Endothelial cell (in vitro differentiated cells): ENCODE measurements at regions not wholly inside any gene's neighbourhood (a gene's known extent, or its start where the extent isn't known, plus 50 kb on each side); places are given as distances from the start of the nearest gene placed in this dataset.
"Not testable (repeated sequence)": the region's sequence is repeated elsewhere in the genome, so short reads cannot be mapped to it uniquely, and the experiment has no call there.

Experiments used
- DNase-seq: peaks from one replicate; pipeline ENCODE4 v3.0.0; 2021; ENCODE audit warnings: low spot score
- H3K27ac Mint-ChIP-seq: one replicate; pipeline ENCODE4 v1.8.0; 2021; ENCODE audit warnings: mixed read lengths, inconsistent platforms; ENCODE audit not compliant: unreplicated experiment
- H3K27me3 Mint-ChIP-seq: one replicate; pipeline ENCODE4 v1.8.0; 2021; ENCODE audit warnings: mild to moderate bottlenecking, moderate library complexity, mixed read lengths, inconsistent platforms; ENCODE audit not compliant: unreplicated experiment
- H3K36me3 Mint-ChIP-seq: one replicate; pipeline ENCODE4 v1.8.0; 2021; ENCODE audit warnings: mild to moderate bottlenecking, low read depth, mixed read lengths, inconsistent platforms; ENCODE audit not compliant: unreplicated experiment
- H3K4me1 Mint-ChIP-seq: one replicate; pipeline ENCODE4 v1.8.0; 2021; ENCODE audit warnings: mild to moderate bottlenecking, mixed read lengths, inconsistent platforms; ENCODE audit not compliant: unreplicated experiment
- H3K4me3 Mint-ChIP-seq: one replicate; pipeline ENCODE4 v1.8.0; 2021; ENCODE audit warnings: mild to moderate bottlenecking, mixed read lengths, inconsistent platforms; ENCODE audit not compliant: unreplicated experiment
- H3K9me3 Mint-ChIP-seq: one replicate; pipeline ENCODE4 v1.8.0; 2021; ENCODE audit warnings: mixed read lengths, inconsistent platforms; ENCODE audit not compliant: unreplicated experiment
- CTCF ChIP-seq: fragments of 200-600 bp; sonication (generic); IDR thresholded peaks from one replicate; pipeline ENCODE4 v1.5.0; 2021; ENCODE audit warnings: antibody characterized with exemption; ENCODE audit not compliant: unreplicated experiment

GRCh38 chr3:191740712-191741111 lies 279.7 kb downstream of the PYDC2 start:
- Mint-ChIP-seq H3K4me3 (no peak overlapping the region), H3K9me3 (peaks cover 6% of the 10 kb centered on the region), H3K4me1 (no peaks in the 10 kb centered on the region), H3K36me3 (no peaks in the 10 kb centered on the region), H3K27ac (no peak overlapping the region), H3K27me3 (peaks cover 2% of the 10 kb centered on the region)
- no peak for TF ChIP-seq CTCF
- DNase-seq = no peak

- not testable (repeated sequence) for H3K4me1 Mint-ChIP-seq, H3K27me3 Mint-ChIP-seq, DNase-seq, H3K9me3 Mint-ChIP-seq, H3K36me3 Mint-ChIP-seq, H3K4me3 Mint-ChIP-seq, H3K27ac Mint-ChIP-seq
Observed at GRCh38 chr3:191741847-191742350, 280.9 kb downstream of the PYDC2 start.

- no peak for DNase-seq
- no peak for TF ChIP-seq CTCF
- H3K4me1 Mint-ChIP-seq = no peaks in the 10 kb centered on the region
- H3K9me3 Mint-ChIP-seq = peaks cover 6% of the 10 kb centered on the region
- no peak overlapping the region for H3K4me3 Mint-ChIP-seq
- no peaks in the 10 kb centered on the region for H3K36me3 Mint-ChIP-seq
- no peak overlapping the region for H3K27ac Mint-ChIP-seq
- no peaks in the 10 kb centered on the region for H3K27me3 Mint-ChIP-seq
Observed at GRCh38 chr3:191743283-191743682, 282.3 kb downstream of the PYDC2 start.

- Mint-ChIP-seq H3K27ac (no peak overlapping the region), H3K4me1 (no peaks in the 10 kb centered on the region), H3K9me3 (no peaks in the 10 kb centered on the region), H3K27me3 (no peaks in the 10 kb centered on the region), H3K36me3 (no peaks in the 10 kb centered on the region), H3K4me3 (no peak overlapping the region)
- TF ChIP-seq CTCF = no peak
- no peak for DNase-seq
Observed at GRCh38 chr3:191750618-191751017, 289.7 kb downstream of the PYDC2 start.

GRCh38 chr3:191753196-191753595 lies 292.2 kb downstream of the PYDC2 start:
- Mint-ChIP-seq H3K4me3 (no peak overlapping the region), H3K36me3 (no peaks in the 10 kb centered on the region), H3K27me3 (no peaks in the 10 kb centered on the region), H3K27ac (no peak overlapping the region), H3K9me3 (no peaks in the 10 kb centered on the region), H3K4me1 (no peaks in the 10 kb centered on the region)
- no peak for DNase-seq
- TF ChIP-seq CTCF = no peak

- peaks cover 3% of the 10 kb centered on the region for H3K4me1 Mint-ChIP-seq
- TF ChIP-seq CTCF = no peak
- no peaks in the 10 kb centered on the region for H3K9me3 Mint-ChIP-seq
- no peak for DNase-seq
- H3K36me3 Mint-ChIP-seq = no peaks in the 10 kb centered on the region
- H3K27me3 Mint-ChIP-seq = no peaks in the 10 kb centered on the region
- H3K27ac Mint-ChIP-seq = no peak overlapping the region
- no peak overlapping the region for H3K4me3 Mint-ChIP-seq
Observed at GRCh38 chr3:191761906-191762305, 300.9 kb downstream of the PYDC2 start.
